Lung microvascular endothelial cell (primary cell): ENCODE measurements at regions not wholly inside any gene's neighbourhood (a gene's known extent, or its start where the extent isn't known, plus 50 kb on each side); places are given as distances from the start of the nearest gene placed in this dataset.

Experiments
- DNase-seq, 2 donors: peaks; one replicate each; pipeline versions ENCODE4 v3.0.0 to v3.0.0-alpha.2; 2010; ENCODE audit warnings: low read depth in 2 of 2

DNA sequence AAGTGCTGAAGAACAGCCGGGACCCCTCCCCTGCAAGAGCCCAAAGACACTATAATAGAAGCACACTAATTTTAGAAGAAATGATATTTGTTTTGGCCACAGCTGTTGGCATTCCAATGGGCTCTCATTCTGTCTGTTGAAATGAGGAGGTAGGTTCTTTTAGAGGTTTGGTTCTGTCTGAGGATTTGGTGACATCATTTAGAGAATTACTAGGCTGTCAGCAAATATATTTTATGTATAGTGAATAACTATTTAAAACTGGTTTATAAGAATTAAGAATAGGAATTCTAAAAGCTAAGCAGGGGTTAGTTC lies 200.7 kb upstream of the SLC38A2 start:
- no peak for DNase-seq

DNA sequence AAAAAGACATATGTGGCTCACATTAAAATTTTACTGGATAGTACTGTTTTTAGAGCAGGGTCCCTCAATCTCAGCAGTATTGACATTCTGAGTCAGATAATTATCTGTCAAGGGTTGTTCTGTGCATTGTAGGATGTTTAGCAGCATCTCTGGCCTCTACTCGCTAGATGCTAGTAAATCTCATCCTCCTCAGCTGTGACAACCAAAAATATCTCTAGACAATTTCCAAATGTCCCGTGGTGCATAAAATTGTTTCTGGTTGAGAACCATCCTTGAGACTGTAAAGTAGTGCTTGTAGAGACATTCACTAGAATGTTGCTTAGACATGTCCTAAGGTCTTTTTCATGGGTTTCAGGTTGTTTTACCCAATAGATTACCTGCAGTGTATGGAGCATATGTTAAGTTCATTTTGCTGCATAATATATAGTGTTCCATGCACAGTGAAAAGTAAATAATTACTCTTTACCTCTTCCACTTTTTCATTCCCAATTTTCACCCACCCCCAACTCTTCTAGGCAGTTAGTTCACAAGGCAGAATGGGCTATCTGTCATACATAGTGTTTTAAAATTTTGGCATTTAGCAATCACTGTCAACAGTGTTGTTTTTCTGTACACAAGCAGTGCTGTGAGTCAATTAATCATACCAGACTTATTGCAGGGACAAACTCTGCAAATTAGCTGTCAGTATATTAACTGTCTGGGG lies 200.2 kb upstream of the SLC38A2 start:
- DNase-seq = no peak

DNA sequence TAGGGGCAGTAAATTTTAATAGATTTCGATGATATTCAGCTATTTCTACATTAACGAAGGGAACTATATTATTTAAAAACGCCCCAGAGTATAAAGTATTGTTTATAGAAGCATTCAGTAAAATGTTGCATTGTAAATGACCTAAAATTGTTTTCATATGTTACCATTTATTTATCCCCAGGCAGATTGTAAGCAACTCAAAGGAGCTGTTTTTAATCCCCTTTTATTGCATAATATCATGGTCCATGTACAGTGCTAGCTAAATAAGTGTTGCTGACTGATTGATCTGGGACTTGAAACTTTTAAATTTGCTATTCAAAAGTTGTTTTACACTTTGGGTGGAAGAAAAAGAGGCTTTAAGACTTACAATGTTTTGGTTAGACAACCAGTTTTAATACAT lies 199.0 kb upstream of the SLC38A2 start:
- DNase-seq = no peak

DNA sequence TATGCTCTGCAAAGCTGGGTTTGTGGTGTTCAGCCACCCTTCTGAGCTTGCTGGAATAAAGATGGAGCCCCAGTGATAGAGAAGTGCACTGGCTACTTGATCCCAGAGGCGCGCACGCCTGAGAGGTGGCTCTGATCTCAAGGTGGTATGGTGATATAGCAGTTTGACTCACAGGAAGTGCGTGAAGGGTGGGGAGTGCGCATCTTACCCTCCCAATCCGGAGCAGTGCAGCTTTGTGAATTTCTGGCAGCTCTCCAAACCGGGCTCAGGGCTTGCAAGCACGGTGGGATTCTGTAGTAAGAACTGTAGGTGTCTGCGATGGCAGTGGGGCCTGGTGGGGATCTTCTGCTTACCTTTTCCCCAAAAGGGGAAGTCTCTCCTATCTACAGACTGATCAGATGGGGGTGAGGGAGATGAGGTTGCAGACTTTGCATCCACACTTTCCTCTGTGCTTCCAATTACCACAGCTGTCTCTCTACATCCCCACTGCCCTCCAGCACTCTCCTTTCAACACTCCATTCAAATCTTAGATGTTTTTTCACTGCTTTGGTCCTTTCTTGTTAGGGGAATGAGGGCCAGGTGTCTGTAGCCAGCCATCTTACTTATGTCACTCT lies 197.4 kb upstream of the SLC38A2 start:
- DNase-seq = no peak

DNA sequence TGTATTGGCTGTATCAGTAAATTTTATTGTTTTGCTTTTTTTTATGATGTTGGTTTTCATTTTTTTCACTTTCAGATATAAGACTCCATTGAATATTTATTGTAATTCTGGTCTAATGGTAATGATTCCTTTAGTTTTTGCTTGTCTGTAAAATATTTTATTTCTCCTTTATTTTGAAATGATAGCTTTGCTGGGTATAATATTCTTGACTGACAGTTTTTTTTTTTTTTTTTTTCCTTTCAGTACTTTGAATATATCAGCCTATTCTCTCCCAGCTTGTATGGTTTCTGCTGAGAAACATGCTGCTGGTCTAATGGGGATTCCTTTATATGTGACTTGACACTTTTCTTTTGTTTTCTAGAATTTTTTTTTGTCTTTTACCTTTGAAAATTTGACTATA lies 195.1 kb upstream of the SLC38A2 start:
- no peak for DNase-seq

DNA sequence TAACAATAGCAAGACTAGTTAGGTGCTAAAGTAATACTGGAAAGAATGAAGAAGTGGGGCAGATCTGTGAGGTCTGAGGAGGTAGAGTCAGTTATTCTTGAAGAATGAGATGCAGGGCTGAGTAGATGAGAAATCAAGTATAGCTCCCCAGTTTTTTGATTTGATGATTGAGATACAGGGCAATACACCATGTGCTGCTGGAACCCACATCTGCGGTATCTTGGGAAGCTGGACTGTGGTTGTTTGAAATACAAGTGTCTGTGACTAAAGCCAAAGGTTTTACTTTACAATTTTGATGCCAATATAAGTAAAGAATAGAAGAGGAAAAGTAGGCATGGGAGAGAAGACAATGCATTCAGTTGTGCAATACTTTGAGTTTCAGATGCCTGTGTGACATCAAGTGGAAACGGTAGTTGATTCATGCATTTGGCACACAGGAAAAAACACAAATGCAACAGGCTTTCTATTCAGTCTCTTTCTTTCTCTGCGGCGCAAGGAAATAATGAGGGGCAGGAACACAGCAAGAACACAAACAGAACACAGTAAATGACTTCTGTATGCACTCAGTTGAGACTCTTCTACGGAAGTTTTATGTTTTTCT lies 190.2 kb upstream of the SLC38A2 start:
- DNase-seq = peak; percentile 95 to 96

DNA sequence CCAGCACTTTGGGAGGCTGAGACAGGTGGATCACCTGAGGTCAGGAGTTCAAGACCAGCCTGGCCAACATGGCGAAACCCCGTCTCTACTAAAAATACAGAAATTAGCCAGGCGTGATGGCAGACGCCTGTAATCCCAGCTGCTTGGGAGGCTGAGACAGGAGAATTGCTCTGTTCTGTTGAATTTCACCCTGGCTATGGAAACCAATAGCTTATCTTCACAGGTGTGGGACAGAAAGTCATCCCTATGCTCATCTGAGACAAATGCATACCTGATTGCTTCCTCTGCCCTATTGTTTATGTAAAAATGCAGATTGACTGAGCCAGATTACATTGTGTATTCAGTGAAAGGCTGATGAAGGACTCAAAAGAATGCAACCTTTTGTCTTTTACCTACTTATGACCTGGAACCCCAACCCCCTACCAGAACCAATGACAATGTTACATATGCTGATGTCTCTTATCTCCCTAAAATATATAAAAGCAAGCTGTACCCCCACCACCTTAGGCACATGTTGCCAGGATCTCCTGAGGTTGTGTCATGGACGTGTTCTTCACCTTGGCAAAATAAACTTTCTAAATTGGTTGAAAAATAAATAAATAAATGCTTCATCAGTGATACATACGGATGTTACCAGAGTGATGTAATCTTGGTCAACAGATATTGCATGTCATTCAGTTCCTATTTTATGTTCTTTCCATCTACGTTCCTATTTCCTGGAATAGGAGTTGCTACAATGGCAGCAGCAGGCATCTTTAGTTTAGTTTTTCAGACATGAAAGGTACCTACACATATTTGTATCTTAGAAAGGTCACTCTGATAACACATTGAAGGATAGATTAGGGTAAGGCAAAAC lies 189.4 kb upstream of the SLC38A2 start:
- peak; percentile 50 to 88 for DNase-seq

DNA sequence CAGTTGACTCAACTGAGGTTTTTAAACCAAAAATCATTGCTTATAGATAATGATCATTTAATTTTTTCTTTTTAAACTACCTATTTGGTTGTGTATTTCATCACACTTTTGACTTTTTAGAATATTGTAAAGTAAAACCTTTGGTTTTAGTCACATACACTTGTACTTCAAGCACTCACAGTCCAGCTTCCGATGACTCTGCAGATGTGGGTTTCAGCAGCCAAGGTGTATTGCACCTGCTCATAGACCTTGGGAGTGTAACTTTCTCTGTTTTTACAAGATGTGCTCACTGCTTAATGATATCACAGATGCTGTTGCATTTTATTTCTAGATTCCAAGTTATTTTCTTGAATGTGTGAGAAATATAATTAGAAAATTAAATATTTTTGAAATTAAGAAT lies 188.3 kb upstream of the SLC38A2 start:
- DNase-seq = no peak

DNA sequence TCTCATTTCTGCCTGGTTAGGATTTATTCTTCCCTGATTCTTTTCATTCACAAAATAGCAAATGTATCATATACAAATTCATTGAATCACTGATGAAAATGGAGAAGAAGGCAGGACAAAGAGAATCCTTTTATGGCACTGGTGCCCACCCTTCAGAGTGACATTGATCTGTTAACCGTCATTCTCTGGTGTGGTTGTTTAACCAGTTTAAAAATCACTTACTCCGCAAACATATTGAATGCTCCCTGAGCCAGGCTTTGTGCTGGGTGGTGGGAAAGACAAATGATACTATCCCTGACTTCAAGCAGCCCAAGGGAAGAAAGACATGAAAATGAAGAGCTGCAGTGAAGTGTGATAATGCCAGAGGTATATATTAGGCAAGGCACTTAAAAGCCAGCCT lies 187.5 kb upstream of the SLC38A2 start:
- no peak for DNase-seq

DNA sequence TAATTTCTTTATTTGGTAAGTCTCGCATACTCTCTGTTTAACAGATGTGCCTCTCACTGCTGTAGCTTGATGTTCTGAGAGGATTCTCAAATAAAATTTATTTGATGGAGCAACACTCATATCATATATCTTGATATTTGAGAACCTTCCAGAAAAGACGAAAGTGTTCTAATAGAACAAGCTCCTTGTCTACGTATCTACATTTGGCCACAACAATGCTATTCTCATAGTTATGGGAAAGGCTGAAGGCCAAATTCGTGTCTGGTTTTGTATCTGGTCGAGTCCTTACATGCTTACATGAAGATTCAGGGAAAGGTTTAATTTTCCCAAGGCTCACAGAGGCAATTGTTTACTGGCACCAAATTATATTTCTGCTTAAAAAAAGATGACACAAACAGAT lies 186.7 kb upstream of the SLC38A2 start:
- no peak for DNase-seq

DNA sequence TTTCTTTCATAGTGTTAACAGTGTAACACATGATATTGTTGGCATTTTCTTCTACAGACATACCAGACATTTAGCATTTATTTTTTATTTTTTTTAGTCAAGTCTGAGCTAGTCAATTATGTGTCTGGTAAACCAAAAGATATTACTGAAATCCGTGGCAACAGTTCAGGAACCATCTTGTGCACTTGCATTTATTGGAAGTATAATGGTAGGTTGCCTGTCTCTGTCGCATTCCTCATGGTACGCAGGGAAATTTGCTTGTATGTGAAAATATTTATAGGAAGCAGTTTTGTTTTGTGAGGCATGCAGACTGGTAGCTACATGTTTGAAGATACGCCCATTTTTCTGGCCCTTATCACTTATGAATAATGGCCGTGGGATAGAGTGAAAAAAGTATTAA lies 186.1 kb upstream of the SLC38A2 start:
- DNase-seq = no peak

DNA sequence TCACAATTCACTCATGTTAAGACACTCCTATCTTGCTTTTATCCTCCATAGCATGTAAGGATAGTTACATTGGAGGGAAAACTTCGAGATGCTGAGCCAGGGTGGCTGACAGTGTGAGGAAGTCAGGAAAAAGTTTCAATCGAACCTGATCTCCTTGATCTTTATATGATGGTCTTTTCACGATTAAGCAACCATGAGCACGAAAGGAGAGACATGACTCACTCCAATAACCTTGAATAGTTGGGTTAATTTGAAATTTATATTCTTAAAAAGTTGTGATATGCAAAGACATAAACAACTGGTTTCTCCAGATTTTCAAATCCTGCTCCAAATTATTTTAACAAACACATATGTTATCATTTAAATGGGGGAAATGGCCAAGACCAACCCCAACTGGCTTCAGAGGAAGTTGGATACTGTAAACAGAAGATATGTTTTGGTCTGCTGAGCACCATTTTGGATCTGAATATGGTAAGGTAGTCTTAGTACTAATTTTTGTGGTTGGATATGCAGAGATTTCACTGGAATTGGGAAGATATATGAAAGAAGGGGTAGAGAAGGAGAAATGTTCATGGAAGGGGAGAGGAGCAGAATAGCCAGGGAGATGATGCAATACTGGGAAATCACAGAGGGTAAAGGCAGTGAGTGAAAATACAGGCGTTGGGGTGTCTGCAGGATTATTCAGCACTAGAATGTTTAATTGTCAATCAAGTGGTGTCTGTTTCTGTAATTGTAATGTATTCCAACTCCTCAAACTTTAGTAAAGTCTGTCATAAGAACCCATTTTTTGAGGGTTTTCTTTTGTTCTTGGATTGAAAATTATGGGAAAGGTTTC lies 185.2 kb upstream of the SLC38A2 start:
- DNase-seq = no peak

DNA sequence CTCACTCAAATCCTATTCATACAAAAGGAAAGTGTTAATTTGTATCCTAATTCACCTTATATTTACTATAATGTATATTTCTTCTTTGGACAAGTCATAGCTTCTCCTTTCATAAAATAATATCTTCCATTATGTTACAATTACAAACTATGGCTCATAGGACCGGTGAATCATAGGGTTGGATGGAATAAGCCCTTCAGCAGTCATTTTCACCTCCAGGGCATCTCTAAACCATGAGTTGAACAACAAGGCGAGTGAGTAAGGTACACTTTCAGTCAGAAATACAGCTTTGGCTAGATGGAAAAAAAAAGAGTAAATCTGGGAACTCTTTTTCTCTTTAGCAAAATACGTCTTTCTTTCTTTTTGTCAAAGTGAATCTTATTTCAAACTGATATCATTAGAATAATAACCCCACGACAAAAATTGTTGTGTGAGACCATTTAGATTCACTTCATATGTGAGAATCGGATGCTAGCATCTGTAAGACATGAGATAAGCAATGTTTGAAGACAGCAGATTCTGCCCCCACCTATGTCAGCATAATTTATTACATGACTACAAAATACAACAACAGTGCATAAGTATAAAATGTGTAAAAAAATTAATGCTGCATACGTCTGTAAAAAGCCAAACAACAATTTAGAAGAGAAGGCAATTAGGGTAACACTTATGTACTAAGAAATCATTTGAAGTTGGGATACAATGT lies 184.4 kb upstream of the SLC38A2 start:
- peak in 1 of 2 donors; percentile 70 for DNase-seq

DNA sequence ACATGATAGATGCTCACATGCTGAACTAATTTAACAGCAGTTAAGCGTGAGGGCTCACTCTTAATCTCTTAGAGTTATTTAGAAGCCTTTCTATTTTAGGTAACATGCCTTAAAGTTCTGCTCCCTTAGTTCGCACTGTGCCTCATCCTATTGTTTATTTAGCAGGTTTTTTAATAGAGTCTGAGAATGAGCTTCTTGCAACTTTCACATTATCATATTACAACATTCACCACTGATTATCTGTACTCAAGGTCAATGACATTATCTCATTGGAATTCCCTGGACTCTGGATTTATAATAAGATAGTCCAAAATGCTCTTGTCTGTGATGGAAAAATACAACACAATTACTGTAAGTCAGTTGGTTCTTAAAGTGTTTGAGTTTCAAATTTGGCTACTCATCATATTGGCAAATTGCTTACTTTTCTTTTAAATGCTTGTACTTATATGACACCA lies 183.6 kb upstream of the SLC38A2 start:
- peak; percentile 72 to 96 for DNase-seq

DNA sequence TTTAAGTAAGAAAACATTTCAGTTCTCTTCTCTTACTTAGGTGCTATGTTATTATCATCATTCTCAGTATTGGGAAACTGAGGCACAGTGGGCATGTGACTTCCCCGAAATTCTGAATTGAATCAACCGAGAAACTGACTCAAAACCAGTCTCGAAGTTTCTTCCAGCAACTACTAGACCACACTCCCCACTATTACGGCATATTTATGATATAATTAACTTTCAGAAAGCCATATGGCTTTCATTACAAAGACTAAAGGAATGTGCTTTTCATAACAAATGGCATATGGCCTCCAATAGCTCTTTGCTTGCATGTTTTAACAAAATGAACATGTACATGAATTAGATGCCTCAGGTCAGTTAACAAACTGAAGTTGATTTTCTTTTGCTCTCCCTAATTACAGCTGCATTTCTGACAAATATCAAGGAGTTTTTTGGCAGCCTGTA lies 182.9 kb upstream of the SLC38A2 start:
- DNase-seq = peak in 1 of 2 donors; percentile 57

DNA sequence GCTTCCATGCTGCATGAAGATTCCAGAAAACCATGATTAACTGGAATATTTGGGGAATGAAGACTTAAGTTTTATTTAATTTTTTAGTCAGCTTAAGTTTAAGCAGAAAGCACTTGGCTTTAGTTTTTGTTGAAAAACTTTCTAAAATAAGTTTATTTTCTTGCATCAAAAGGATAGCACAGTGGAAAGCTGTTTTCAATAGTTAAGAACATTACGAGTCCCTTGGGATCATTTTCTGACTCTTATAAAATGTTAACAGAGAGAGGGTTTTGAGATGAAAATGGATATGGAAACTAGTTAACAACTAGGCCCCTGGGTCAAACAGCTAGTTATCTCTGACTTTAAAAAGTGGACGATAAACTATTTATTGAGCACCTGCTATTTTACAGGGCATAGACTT lies 181.9 kb upstream of the SLC38A2 start:
- no peak for DNase-seq

DNA sequence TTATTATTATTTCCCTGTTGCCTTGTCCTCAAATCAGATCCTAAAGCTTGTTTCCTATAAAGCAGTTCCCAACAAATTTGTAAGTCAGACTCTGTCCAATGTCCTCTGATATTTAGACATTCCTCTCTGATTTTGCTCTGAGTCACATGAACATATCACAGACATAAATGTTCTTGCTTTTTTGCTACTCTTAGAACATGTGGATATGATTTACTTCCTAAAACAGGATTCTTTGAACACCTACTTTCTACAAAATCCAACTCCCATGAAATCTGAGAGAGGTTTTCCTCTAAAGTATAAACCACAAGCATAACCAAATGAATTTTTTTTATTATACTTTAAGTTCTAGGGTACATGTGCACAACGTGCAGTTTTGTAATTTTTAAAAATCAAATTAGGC lies 181.3 kb upstream of the SLC38A2 start:
- no peak for DNase-seq

DNA sequence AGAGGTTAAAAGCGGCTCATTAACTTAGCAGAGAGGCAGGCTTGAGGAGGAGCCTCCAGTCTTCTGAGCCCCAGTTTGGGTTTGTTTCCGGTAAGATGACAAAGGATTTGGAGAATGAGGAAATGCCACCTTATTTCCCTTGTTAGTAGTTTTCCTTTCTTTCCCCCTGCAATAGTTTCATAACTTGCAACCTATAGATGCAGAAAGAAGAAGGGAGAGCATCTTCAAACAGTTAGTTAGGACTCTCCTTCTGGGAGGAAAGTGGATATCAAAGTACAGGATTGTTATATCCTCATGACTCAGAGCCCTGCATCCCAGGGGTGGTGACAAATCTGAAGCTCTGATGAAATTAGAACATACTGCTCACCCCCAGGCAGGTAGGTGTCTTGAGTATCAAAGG lies 180.7 kb upstream of the SLC38A2 start:
- peak in 1 of 2 donors; percentile 68 for DNase-seq

DNA sequence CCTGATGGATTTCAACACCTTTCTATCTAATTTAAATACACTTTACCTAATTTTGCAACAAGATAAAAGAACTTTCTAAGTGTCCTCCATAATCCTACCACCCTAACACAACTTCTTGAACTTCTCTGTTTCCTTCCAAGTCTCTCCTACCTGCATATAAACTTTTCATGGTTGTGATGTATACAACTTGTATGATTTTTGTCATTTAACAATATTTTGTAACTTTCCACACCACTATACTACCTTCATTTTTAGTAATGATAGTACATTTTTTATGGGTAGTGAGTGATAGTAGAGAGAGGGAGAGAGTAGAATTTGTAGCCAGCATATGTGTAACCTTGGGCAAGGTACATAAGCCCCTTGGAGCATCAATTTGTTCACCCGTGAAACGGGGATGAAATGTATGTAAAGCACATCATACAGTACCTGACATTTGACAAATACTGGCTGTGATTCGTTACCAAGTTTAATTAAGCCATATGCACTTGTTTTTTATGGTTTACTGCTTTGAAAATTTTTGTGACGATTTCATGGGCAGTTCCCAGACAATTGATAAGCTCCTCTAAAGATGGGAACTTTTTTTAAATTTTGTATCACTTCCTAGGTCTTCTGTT lies 177.8 kb upstream of the SLC38A2 start:
- no peak for DNase-seq
